Keratinocyte (primary cell): ENCODE measurements at regions not wholly inside any gene's neighbourhood (a gene's known extent, or its start where the extent isn't known, plus 50 kb on each side); places are given as distances from the start of the nearest gene placed in this dataset.

Experiments used
- DNase-seq: peaks from one replicate; pipeline ENCODE4 v3.0.0-alpha.2; 2011; ENCODE audit warnings: low read depth, missing footprints, low spot score
- FAIRE-seq: peaks from 2 replicates; lab custom pipeline; 2011; peaks lifted over from hg19 to GRCh38; lab: Jason Lieb, UNC
- H2AFZ ChIP-seq: 2 replicates; pipeline ENCODE4 v1.6.0; 2012; ENCODE audit warnings: low read length, control low read depth, inconsistent platforms; ENCODE audit not compliant: control insufficient read depth
- H3K27ac ChIP-seq: 2 replicates; pipeline ENCODE4 v1.5.1; 2011; ENCODE audit warnings: low read length; ENCODE audit not compliant: control insufficient read depth, insufficient read depth
- H3K27me3 ChIP-seq: 3 replicates; pipeline ENCODE4 v1.6.0; 2011; ENCODE audit warnings: low read length; ENCODE audit not compliant: control insufficient read depth, insufficient read depth; ENCODE audit errors: extremely low read depth
- H3K36me3 ChIP-seq, 2 experiments: 2 replicates in 1 of 2; 3 replicates in 1 of 2; pipeline ENCODE4 v1.5.1; 2011; ENCODE audit warnings: low read length in 2 of 2, mild to moderate bottlenecking in 1 of 2; ENCODE audit not compliant: control insufficient read depth in 2 of 2, insufficient read depth in 2 of 2; ENCODE audit errors: extremely low read depth in 1 of 2
- H3K4me1 ChIP-seq: 3 replicates; pipeline ENCODE4 v1.5.1; 2011; ENCODE audit warnings: low read length; ENCODE audit not compliant: control insufficient read depth, insufficient read depth; ENCODE audit errors: extremely low read depth
- H3K4me2 ChIP-seq: 3 replicates; pipeline ENCODE4 v1.6.0; 2011; ENCODE audit warnings: low read depth, low read length; ENCODE audit not compliant: control insufficient read depth, insufficient read depth; ENCODE audit errors: extremely low read depth
- H3K4me3 ChIP-seq, 3 experiments: fragments of 200-600 bp in 1 of 3; sonication (generic) in 1 of 3; 2 replicates in 2 of 3; 3 replicates in 1 of 3; pipeline ENCODE4 v1.5.1; 2011 to 2016; ENCODE audit warnings: low read length in 3 of 3, mild to moderate bottlenecking in 3 of 3, control low read depth in 2 of 3, inconsistent platforms in 1 of 3, low read depth in 1 of 3, mixed read lengths in 1 of 3, mixed run types in 1 of 3, moderate library complexity in 1 of 3; ENCODE audit not compliant: control insufficient read depth in 2 of 3, insufficient read depth in 2 of 3; ENCODE audit errors: extremely low read depth in 1 of 3
- H3K79me2 ChIP-seq: 2 replicates; pipeline ENCODE4 v1.6.0; 2012; ENCODE audit warnings: low read length; ENCODE audit not compliant: control insufficient read depth, insufficient read depth
- H3K9ac ChIP-seq: 3 replicates; pipeline ENCODE4 v1.6.0; 2011; ENCODE audit warnings: low read length; ENCODE audit not compliant: control insufficient read depth, insufficient read depth; ENCODE audit errors: extremely low read depth
- H3K9me1 ChIP-seq: 3 replicates; pipeline ENCODE4 v1.6.0; 2011; ENCODE audit warnings: low read length; ENCODE audit not compliant: control insufficient read depth, insufficient read depth; ENCODE audit errors: extremely low read depth
- H3K9me3 ChIP-seq: 2 replicates; pipeline ENCODE4 v1.5.1; 2012; ENCODE audit warnings: low read depth, low read length; ENCODE audit not compliant: control insufficient read depth
- H4K20me1 ChIP-seq: 3 replicates; pipeline ENCODE4 v1.6.0; 2011; ENCODE audit warnings: low read length; ENCODE audit not compliant: control insufficient read depth, insufficient read depth; ENCODE audit errors: extremely low read depth
- CTCF ChIP-seq, 3 experiments: IDR thresholded peaks in 1 of 3; conservative IDR thresholded peaks in 1 of 3; optimal IDR thresholded peaks in 1 of 3; 2 replicates in 2 of 3; 3 replicates in 1 of 3; pipeline versions ENCODE3 to v1.5.1; 2011; ENCODE audit warnings: low read length in 3 of 3, mild to moderate bottlenecking in 3 of 3, moderate library complexity in 2 of 3, control low read depth in 1 of 3, inconsistent platforms in 1 of 3; ENCODE audit not compliant: insufficient read depth in 2 of 3; ENCODE audit errors: extremely low read depth in 1 of 3
- EZH2 ChIP-seq: IDR thresholded peaks from one replicate; pipeline ENCODE4 v1.6.1; 2012; ENCODE audit warnings: inconsistent platforms, mild to moderate bottlenecking, low read length, moderate library complexity
- dilution Hi-C: fragments of 300-500 bp; cut with MboI; formaldehyde crosslinking; loops from one replicate; pipeline ENCODE4 v1.7.0; 2020; ENCODE audit warnings: low sequenced_read_pairs; ENCODE audit not compliant: extremely low pct_ligation_motif_present

DNA sequence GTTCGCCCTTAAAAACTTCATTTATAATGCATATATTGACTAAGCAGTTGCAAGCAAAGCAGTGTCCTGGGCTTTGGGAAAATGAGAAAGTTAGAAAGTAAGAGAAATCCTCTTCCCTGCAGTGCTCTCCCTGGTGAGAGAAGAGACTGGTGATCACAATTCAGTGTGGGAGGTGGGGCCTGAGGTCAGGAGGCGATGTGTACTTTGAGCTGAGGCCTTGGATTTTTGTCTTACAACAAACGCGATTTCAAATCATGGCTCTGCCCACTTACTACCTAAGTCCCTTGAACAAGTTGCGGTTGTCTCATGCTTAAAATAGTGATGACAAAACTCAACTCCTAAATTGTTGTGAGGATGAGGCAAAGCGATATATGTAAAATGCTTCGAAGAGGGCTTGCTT, 316.3 kb upstream of the NECTIN3 start:
- H3K27ac ChIP-seq: no peak overlapping the region
- no peak overlapping the region for H3K4me2 ChIP-seq
- no peak for DNase-seq
- TF ChIP-seq CTCF (optimal IDR thresholded peaks at IDR 0.05 in 1 of 3, IDR thresholded peaks at IDR 0.05 in 1 of 3, conservative IDR thresholded peaks at IDR 0.05 in 1 of 3; ENCODE audit: extremely low read depth in 1 of 3, insufficient read depth in 2 of 3, low read length in 3 of 3) (no peak), EZH2 (no peak)
- H3K4me3 ChIP-seq: no peak overlapping the region
- no peaks in the 10 kb centered on the region for H3K79me2 ChIP-seq
- H4K20me1 ChIP-seq: no peaks in the 10 kb centered on the region
- H3K27me3 ChIP-seq: no peaks in the 10 kb centered on the region
- dilution Hi-C loops: no loop called here
- no peaks in the 10 kb centered on the region for H3K36me3 ChIP-seq
- no peaks in the 10 kb centered on the region for H3K9me1 ChIP-seq
- no peak overlapping the region for H2AFZ ChIP-seq
- no peak overlapping the region for H3K9ac ChIP-seq
- no peak for FAIRE-seq
- H3K4me1 ChIP-seq: no peaks in the 10 kb centered on the region
- no peaks in the 10 kb centered on the region for H3K9me3 ChIP-seq

GRCh38 chr3:110756705-110757104, 314.9 kb upstream of the NECTIN3 start:
- DNase-seq: no peak
- dilution Hi-C loops: no loop called here
- Histone ChIP-seq H4K20me1 (no peaks in the 10 kb centered on the region), H3K27me3 (no peaks in the 10 kb centered on the region), H3K4me3 (no peak overlapping the region), H3K4me2 (no peak overlapping the region), H3K9me1 (no peaks in the 10 kb centered on the region), H3K36me3 (no peaks in the 10 kb centered on the region), H3K27ac (no peak overlapping the region), H3K4me1 (no peaks in the 10 kb centered on the region), H2AFZ (no peak overlapping the region), H3K9ac (no peak overlapping the region), H3K79me2 (no peaks in the 10 kb centered on the region), H3K9me3 (no peaks in the 10 kb centered on the region)
- no peak for TF ChIP-seq CTCF (optimal IDR thresholded peaks at IDR 0.05 in 1 of 3, IDR thresholded peaks at IDR 0.05 in 1 of 3, conservative IDR thresholded peaks at IDR 0.05 in 1 of 3; ENCODE audit: extremely low read depth in 1 of 3, insufficient read depth in 2 of 3, low read length in 3 of 3)
- no peak for TF ChIP-seq EZH2
- FAIRE-seq: no peak
